Natural killer cell (primary cell): ENCODE measurements at regions not wholly inside any gene's neighbourhood (a gene's known extent, or its start where the extent isn't known, plus 50 kb on each side); places are given as distances from the start of the nearest gene placed in this dataset.

Source experiments
- ATAC-seq, 3 donors: fragments of 150-1000 bp in 2 of 3; fragments of 200-7000 bp in 1 of 3; cut with Tn5 transposase; 1 replicate in 1 of 3; 2 replicates in 2 of 3; pipeline ENCODE4 v1.10.0; 2021; ENCODE audit warnings: mild to moderate bottlenecking in 2 of 3, moderate library complexity in 2 of 3
- DNase-seq, 2 donors: peaks; one replicate each; pipeline versions ENCODE4 v3.0.0 to v3.0.0-alpha.2; 2013 to 2021; ENCODE audit warnings: mixed read lengths in 1 of 2
- H3K27ac ChIP-seq: one replicate; pipeline ENCODE4 v1.5.1; 2013; ENCODE audit warnings: mild to moderate bottlenecking, low read length
- H3K27me3 ChIP-seq: one replicate; pipeline ENCODE4 v1.6.1; 2013; ENCODE audit warnings: low read length; ENCODE audit not compliant: control insufficient read depth, insufficient read depth
- H3K36me3 ChIP-seq: one replicate; pipeline ENCODE4 v1.6.1; 2013; ENCODE audit warnings: low read length; ENCODE audit not compliant: control insufficient read depth, insufficient read depth
- H3K4me1 ChIP-seq: one replicate; pipeline ENCODE4 v1.6.1; 2013; ENCODE audit warnings: low read length; ENCODE audit not compliant: control insufficient read depth, insufficient read depth
- H3K4me3 ChIP-seq: one replicate; pipeline ENCODE4 v1.5.1; 2013; ENCODE audit warnings: low read length
- H3K9me3 ChIP-seq: one replicate; pipeline ENCODE4 v1.6.1; 2013; ENCODE audit warnings: low read length; ENCODE audit not compliant: control insufficient read depth, insufficient read depth
- H3K27ac Mint-ChIP-seq, 2 donors: one replicate each; pipeline ENCODE4 v1.8.0; 2022; ENCODE audit warnings: mild to moderate bottlenecking in 2 of 2, mixed read lengths in 2 of 2, moderate library complexity in 1 of 2
- H3K27me3 Mint-ChIP-seq, 2 donors: one replicate each; pipeline ENCODE4 v1.8.0; 2022; ENCODE audit warnings: low read depth in 2 of 2, mixed read lengths in 2 of 2
- H3K36me3 Mint-ChIP-seq: one replicate; pipeline ENCODE4 v1.8.0; 2022; ENCODE audit warnings: mixed read lengths
- H3K4me1 Mint-ChIP-seq, 2 donors: one replicate each; pipeline ENCODE4 v1.8.0; 2022; ENCODE audit warnings: mixed read lengths in 2 of 2
- H3K4me3 Mint-ChIP-seq: one replicate; pipeline ENCODE4 v1.8.0; 2022; ENCODE audit warnings: mild to moderate bottlenecking, moderate library complexity, mixed read lengths
- H3K9me3 Mint-ChIP-seq, 2 donors: one replicate each; pipeline ENCODE4 v1.8.0; 2022; ENCODE audit warnings: mixed read lengths in 2 of 2
- WGBS: methylation state at CpG from one replicate; pipeline ENCODE4 v1.1.7; 2013; ENCODE audit warnings: missing lambda C conversion rate; ENCODE audit not compliant: insufficient coverage; 5-methylcytosine and 5-hydroxymethylcytosine counted together
- intact Hi-C: fragments of 100-400 bp; cut with micrococcal nuclease; formaldehyde crosslinking; loops from one replicate; pipeline ENCODE4 v1.14.2; 2022
- TF ChIP-seq, protein P1 (sequence below): fragments of 200-600 bp; IDR thresholded peaks from one replicate; pipeline ENCODE4 v1.8.0; 2022; ENCODE audit warnings: antibody characterized with exemption

GRCh38 chr10:3494838-3495230 lies 290.2 kb downstream of the KLF6 start:
- DNase-seq, result no peak

GRCh38 chr10:3494131-3494837 lies 290.7 kb downstream of the KLF6 start:
- ATAC-seq, result no peak
- TF ChIP-seq, protein P1, sequence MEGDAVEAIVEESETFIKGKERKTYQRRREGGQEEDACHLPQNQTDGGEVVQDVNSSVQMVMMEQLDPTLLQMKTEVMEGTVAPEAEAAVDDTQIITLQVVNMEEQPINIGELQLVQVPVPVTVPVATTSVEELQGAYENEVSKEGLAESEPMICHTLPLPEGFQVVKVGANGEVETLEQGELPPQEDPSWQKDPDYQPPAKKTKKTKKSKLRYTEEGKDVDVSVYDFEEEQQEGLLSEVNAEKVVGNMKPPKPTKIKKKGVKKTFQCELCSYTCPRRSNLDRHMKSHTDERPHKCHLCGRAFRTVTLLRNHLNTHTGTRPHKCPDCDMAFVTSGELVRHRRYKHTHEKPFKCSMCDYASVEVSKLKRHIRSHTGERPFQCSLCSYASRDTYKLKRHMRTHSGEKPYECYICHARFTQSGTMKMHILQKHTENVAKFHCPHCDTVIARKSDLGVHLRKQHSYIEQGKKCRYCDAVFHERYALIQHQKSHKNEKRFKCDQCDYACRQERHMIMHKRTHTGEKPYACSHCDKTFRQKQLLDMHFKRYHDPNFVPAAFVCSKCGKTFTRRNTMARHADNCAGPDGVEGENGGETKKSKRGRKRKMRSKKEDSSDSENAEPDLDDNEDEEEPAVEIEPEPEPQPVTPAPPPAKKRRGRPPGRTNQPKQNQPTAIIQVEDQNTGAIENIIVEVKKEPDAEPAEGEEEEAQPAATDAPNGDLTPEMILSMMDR, result no peak
- no peaks in the 10 kb centered on the region for H3K9me3 Mint-ChIP-seq

More at GRCh38 chr10:3494838-3495230, 290.2 kb downstream of the KLF6 start:
- Mint-ChIP-seq H3K36me3 (no peaks in the 10 kb centered on the region), H3K4me3 (no peak overlapping the region), H3K27me3 (peaks cover 43 to 52% of the 10 kb centered on the region in 2 donors), H3K9me3 (no peaks in the 10 kb centered on the region), H3K27ac (no peak overlapping the region), H3K4me1 (no peaks in the 10 kb centered on the region)
- Histone ChIP-seq H3K4me1 (no peaks in the 10 kb centered on the region), H3K4me3 (no peak overlapping the region), H3K27me3 (no peaks in the 10 kb centered on the region), H3K36me3 (no peaks in the 10 kb centered on the region), H3K27ac (no peak overlapping the region), H3K9me3 (no peaks in the 10 kb centered on the region)
- TF ChIP-seq, protein P1, result no peak
- WGBS, result 94% methylated on average over 11 of the region's 11 CpGs
- intact Hi-C loops, result no loop called here
- no peak for ATAC-seq

DNA sequence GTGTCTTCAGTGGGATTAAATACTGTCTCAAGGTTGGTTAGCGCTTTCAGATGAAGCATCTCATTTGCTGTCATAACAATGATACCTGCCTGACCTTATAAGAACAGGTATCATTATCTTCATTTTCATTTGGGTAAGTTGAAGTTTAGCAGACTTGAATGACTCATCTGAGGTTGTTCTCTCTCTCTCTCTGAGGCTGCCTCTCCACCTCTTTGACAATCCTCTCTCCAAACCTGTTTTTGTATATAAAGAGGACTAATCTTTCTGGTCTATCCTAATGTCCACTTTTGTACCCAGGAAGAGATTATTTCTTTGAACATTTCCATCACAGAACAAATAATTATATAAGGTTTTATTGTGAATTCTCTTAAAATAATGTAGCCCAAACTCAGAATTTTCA lies 291.4 kb downstream of the KLF6 start:
- Mint-ChIP-seq H3K27ac (no peak overlapping the region), H3K9me3 (peaks cover 0 to 2% of the 10 kb centered on the region in 2 donors), H3K27me3 (peaks cover 38 to 46% of the 10 kb centered on the region in 2 donors), H3K4me3 (no peak overlapping the region), H3K4me1 (no peaks in the 10 kb centered on the region), H3K36me3 (no peaks in the 10 kb centered on the region)
- WGBS, result 100% methylated on average over 1 of the region's 1 CpG
- H3K27ac ChIP-seq, result no peak overlapping the region
- TF ChIP-seq, protein P1, result no peak
- ATAC-seq (no peak), DNase-seq (no peak)
- no peaks in the 10 kb centered on the region for H3K27me3 ChIP-seq
- intact Hi-C loops, result no loop called here
- H3K4me3 ChIP-seq, result no peak overlapping the region
- H3K4me1 ChIP-seq, result no peaks in the 10 kb centered on the region
- H3K9me3 ChIP-seq, result no peaks in the 10 kb centered on the region
- no peaks in the 10 kb centered on the region for H3K36me3 ChIP-seq

More at GRCh38 chr10:3494131-3494837, 290.7 kb downstream of the KLF6 start:
- Histone ChIP-seq H3K27me3 (no peaks in the 10 kb centered on the region), H3K9me3 (no peaks in the 10 kb centered on the region), H3K4me1 (no peaks in the 10 kb centered on the region), H3K36me3 (no peaks in the 10 kb centered on the region), H3K4me3 (no peak overlapping the region), H3K27ac (no peak overlapping the region)
- WGBS, result 92% methylated on average over 22 of the region's 22 CpGs
- H3K36me3 Mint-ChIP-seq, result no peaks in the 10 kb centered on the region
- H3K4me1 Mint-ChIP-seq, result no peaks in the 10 kb centered on the region
- intact Hi-C loops, result no loop called here
- no peak for DNase-seq
- no peak overlapping the region for H3K27ac Mint-ChIP-seq
- H3K4me3 Mint-ChIP-seq, result no peak overlapping the region
- peaks cover 43 to 52% of the 10 kb centered on the region in 2 donors for H3K27me3 Mint-ChIP-seq

DNA sequence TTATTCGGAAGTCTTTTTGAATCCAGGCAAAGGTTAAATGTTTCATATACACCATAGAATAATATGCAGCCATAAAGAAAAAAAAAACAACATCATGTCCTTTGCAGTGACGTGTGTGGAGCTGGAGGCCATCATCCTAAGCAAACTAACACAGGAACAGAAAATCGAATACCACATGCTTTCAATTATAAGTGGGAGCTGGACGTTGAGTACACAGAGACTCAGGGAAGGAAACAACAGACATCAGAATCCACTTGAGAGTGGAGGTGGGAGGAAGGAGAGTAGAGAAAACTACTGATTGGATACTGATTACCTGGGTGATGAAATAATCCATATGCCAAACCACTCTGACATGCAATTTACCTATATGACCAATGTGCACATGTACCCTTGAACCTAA lies 293.4 kb downstream of the KLF6 start:
- Mint-ChIP-seq H3K9me3 (peaks cover 0 to 2% of the 10 kb centered on the region in 2 donors), H3K4me1 (no peaks in the 10 kb centered on the region), H3K36me3 (no peaks in the 10 kb centered on the region), H3K27me3 (peaks cover 27 to 30% of the 10 kb centered on the region in 2 donors), H3K27ac (no peak overlapping the region), H3K4me3 (no peak overlapping the region)
- H3K27ac ChIP-seq, result no peak overlapping the region
- H3K4me1 ChIP-seq, result no peaks in the 10 kb centered on the region
- H3K27me3 ChIP-seq, result no peaks in the 10 kb centered on the region
- no peak for DNase-seq
- no peak for ATAC-seq
- intact Hi-C loops, result no loop called here
- 75% methylated on average over 3 of the region's 4 CpGs for WGBS
- H3K36me3 ChIP-seq, result no peaks in the 10 kb centered on the region
- no peaks in the 10 kb centered on the region for H3K9me3 ChIP-seq
- H3K4me3 ChIP-seq, result no peak overlapping the region
- TF ChIP-seq, protein P1, result no peak
